ENCODE measurements at regions not wholly inside any gene's neighbourhood (a gene's known extent, or its start where the extent isn't known, plus 50 kb on each side); places are given as distances from the start of the nearest gene placed in this dataset.

GRCh38 chr15:37208146-37209040 is 108.0 kb upstream of the MEIS2 start:
- Mint-ChIP-seq H3K4me3 (no peak overlapping the region), H3K9me3 (no peaks in the 10 kb centered on the region), H3K4me1 (no peaks in the 10 kb centered on the region), H3K36me3 (ENCODE audit: insufficient read depth in 1 of 3, low read depth in 3 of 3) (no peaks in the 10 kb centered on the region), H3K27me3 (ENCODE audit: low read depth) (no peaks in the 10 kb centered on the region), H3K27ac (no peak overlapping the region)
- no peak overlapping the region for H3K56ac ChIP-seq (ENCODE audit: insufficient read length, low read depth, low read length)
- H2AFZ ChIP-seq (ENCODE audit: low read length), result no peak overlapping the region
- H4K5ac ChIP-seq (ENCODE audit: insufficient read length, low read depth, low read length), result no peak overlapping the region
- no peak overlapping the region for H3K23ac ChIP-seq (ENCODE audit: insufficient read length, low read depth, low read length)
- TF ChIP-seq CTCF (conservative IDR thresholded peaks at IDR 0.05), result no peak
- no peak overlapping the region for H3K14ac ChIP-seq (ENCODE audit: insufficient read depth, low read length)
- H3K4ac ChIP-seq (ENCODE audit: low read depth, low read length), result no peak overlapping the region
- no peak overlapping the region for H3K27ac ChIP-seq (ENCODE audit: insufficient read length, low read depth, low read length)
- no peaks in the 10 kb centered on the region for H3K23me2 ChIP-seq (ENCODE audit: insufficient read length, low read depth, low read length, poor library complexity, severe bottlenecking)
- no peak overlapping the region for H4K91ac ChIP-seq (ENCODE audit: insufficient read length, low read depth, low read length)
- no peak overlapping the region for H3K4me2 ChIP-seq (ENCODE audit: insufficient read depth, insufficient read length, low read length)
- no peak overlapping the region for H3K18ac ChIP-seq (ENCODE audit: insufficient read length, low read depth, low read length)
- no peak overlapping the region for H2AK5ac ChIP-seq (ENCODE audit: insufficient read length, low read length)
- H3T11ph ChIP-seq (ENCODE audit: low read length), result no peak overlapping the region
- no peaks in the 10 kb centered on the region for H3K9me3 ChIP-seq (ENCODE audit: control insufficient read depth, low read depth, low read length)
- H2BK120ac ChIP-seq (ENCODE audit: low read depth, low read length, poor library complexity, severe bottlenecking), result no peak overlapping the region
- H2BK5ac ChIP-seq (ENCODE audit: insufficient read length, low read length), result no peak overlapping the region
- no peak overlapping the region for H2BK15ac ChIP-seq (ENCODE audit: low read depth, low read length)
- no peaks in the 10 kb centered on the region for H4K20me1 ChIP-seq (ENCODE audit: control insufficient read depth, insufficient read depth, insufficient read length)
- no peak overlapping the region for H2BK20ac ChIP-seq (ENCODE audit: low read depth, low read length, poor library complexity, severe bottlenecking)
- no peak overlapping the region for H2BK12ac ChIP-seq (ENCODE audit: insufficient read length, low read depth, low read length)
- no peaks in the 10 kb centered on the region for H3K4me1 ChIP-seq (ENCODE audit: insufficient read depth, low read length)
- no peaks in the 10 kb centered on the region for H3K27me3 ChIP-seq (ENCODE audit: insufficient read depth, low read length)
- WGBS (ENCODE audit: extremely low coverage, insufficient read length, low lambda C conversion rate), result no CpG with 5 or more reads among the region's 3 CpGs
- H3K79me2 ChIP-seq (ENCODE audit: insufficient read depth, low read length), result no peaks in the 10 kb centered on the region
- no peak for DNase-seq
- no peak overlapping the region for H4K8ac ChIP-seq (replicated peaks; ENCODE audit: insufficient read length, low read depth, low read length)
- H3K9ac ChIP-seq (ENCODE audit: extremely low read depth, insufficient read length, low read length), result no peak overlapping the region
- H3K79me1 ChIP-seq (ENCODE audit: insufficient read depth, low read depth, low read length, poor library complexity, severe bottlenecking), result no peaks in the 10 kb centered on the region
